Fibroblast of skin of back (primary cell): ENCODE measurements at regions not wholly inside any gene's neighbourhood (a gene's known extent, or its start where the extent isn't known, plus 50 kb on each side); places are given as distances from the start of the nearest gene placed in this dataset.

Experiments used
- DNase-seq: peaks from one replicate; pipeline ENCODE4 v3.0.0-alpha.2; 2013

DNA sequence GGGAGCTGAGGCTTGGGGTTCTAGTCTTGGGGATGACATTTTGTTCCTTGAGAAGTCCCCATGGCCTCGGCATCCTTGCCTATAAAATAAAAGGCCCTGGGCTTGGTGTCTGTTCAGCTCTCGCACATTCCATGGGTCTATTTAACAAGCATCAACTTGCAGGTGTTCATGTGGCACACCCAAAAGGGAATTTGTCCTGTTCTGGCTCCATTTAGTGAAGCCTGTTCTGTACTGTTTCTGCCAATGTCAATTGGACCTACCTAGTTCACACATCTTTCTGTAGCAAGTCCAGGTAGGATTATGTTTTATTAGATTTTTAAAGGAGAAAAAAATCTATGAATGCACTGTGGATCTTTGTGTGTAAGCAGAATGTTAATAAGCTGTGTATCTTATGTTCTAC, 262.0 kb downstream of the HIVEP2 start:
- DNase-seq: no peak

DNA sequence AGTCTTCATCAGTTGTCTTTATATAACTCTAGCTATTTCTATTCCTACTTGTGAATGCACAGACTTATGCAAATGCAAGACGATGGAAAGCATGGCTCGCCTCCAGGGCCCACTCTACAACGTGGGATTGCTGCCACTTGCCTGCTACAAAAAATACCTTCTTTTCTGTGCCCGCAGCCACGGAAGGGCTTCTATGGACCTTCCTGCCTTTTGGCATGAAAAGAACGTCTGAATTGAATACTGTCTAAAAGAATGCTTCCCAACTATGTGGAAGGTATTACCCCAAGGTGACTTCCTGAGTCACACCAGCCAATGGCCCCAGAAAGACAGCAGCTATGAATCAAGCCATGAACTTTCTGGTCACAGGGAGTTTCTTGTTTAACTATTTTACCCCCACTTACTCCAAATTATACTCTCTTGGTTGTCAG, 261.2 kb downstream of the HIVEP2 start:
- no peak for DNase-seq

GRCh38 chr6:142684371-142684770, 260.6 kb downstream of the HIVEP2 start:
- no peak for DNase-seq

GRCh38 chr6:142685852-142686506, 259.0 kb downstream of the HIVEP2 start:
- DNase-seq: no peak

DNA sequence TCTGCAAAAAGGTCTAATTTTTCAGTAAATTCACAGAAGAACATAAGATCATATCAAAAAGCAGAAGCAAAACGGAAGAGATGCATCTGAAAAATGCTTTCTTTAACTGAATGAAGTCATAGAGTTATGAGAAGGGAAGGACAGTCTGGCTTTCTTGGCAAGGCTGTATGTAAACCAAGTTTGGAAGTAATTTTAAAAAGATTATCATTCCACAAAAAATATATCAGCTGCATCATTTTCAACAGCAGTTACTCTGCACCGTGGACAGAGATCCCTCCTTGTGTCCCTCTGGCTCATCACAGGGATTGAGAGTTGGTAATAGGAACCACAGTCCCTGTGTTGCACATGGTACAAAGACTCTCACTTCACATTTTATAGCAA, 258.5 kb downstream of the HIVEP2 start:
- no peak for DNase-seq

DNA sequence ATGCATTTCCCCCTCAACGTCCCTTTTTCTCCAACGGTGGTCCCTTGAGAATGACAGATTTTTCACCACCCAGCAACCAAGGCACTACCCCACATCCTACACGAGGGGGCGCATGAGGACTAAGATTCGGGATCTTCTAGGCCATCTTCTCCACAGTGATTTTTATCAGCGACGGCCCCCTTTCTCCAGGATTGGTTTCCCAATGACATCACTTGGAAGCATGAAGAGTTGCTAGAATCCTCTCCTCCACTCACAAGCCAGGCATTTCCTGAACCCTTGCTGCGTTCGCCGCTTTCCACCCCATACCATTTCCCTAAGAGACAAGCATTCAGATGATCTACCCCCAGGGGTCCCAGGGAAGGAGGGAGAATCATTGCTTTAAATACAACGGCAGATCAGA, 252.0 kb downstream of the HIVEP2 start:
- peak; percentile 97 for DNase-seq

DNA sequence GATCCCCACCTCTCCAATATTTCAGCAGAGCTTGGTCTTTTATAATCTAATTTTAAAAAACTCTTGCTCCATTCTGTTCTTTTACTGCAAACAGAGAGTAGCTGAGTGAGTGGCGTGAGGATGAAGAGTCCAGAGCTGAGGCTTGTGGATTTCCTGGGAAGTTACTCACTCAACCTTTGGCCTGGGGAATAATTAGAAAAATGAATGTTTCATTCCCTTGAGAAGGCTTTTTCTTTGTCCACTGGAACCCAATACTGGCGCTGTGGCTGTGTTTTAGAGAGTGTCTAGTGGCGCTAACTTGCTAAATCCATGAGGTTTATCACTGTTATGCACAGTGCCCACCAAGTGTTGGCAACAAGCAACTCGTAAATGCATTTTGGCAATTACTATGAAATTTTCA, 251.5 kb downstream of the HIVEP2 start:
- peak; percentile 66 for DNase-seq

- peak; percentile 49 for DNase-seq
Measured at GRCh38 chr6:142694054-142694453, 250.9 kb downstream of the HIVEP2 start.

GRCh38 chr6:142695016-142695415, 250.0 kb downstream of the HIVEP2 start:
- no peak for DNase-seq

DNA sequence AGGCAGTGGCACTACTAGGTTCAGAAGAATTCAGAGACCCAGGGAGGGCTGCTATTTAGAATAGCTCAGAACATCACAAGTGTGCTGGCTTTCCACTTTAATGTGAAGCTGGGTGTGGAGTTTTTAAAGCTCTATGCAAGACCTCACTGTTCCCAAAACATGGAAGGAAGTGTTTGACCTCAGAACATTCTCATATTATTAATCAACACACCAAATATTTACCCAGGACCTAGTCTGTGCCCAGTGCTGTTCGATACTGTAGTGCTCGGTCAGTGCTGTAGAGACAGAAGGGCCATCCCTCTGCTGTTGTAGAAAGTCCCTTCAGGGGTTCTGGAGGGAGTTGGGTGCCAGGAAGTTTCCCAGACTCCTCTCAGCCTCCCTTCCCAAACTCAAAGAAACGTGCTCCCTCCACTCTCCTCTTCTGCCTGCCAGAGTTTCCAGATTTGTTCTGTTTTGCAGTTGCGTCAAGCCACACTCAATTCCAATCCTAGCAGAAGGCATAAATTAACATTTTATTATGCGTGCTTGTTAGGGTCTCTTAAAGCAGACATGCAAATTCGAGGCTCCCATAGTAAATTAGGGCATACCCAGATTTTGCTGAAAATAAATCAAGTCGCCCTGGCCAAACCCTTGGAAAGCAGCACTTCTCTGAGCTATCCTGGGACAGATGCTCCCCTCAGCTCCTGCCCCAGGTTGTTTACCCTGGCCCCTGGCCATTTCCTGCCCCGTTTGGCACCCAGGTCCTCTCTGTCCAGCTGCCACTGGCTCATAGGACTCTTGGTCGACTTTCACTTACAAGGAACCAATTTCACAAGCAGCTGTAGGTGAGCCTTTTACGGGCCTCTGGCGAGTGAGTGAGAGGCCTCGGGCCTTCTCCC, 248.6 kb downstream of the HIVEP2 start:
- DNase-seq: peak; percentile 37

GRCh38 chr6:142697001-142697335, 248.0 kb downstream of the HIVEP2 start:
- DNase-seq: no peak

- no peak for DNase-seq
Measured at GRCh38 chr6:142697922-142698321, 247.1 kb downstream of the HIVEP2 start.

- DNase-seq: no peak
Measured at GRCh38 chr6:142698751-142699150, 246.2 kb downstream of the HIVEP2 start.

DNA sequence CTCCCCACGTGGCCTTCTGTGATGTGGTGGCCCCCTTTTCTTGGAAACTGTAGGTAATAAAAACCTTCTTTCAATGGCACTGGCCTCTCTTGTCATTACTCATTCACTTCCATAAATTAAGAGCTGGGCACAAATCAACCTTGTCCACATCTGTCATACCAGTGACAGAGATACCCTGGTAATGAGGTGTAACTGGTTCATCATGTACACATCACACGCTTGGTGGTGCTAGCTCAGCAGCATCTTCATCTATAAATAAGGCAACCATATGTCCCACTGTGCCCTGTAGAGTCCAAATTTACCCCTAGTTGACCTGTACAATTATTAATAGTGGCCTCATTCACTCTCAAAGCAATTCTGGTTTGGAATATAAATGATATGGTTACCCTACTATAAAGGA, 245.6 kb downstream of the HIVEP2 start:
- no peak for DNase-seq

GRCh38 chr6:142700032-142700431, 244.9 kb downstream of the HIVEP2 start:
- no peak for DNase-seq

- DNase-seq: no peak
Measured at GRCh38 chr6:142700671-142701312, 244.2 kb downstream of the HIVEP2 start.
